HFFc6 (cell line): ENCODE measurements at regions not wholly inside any gene's neighbourhood (a gene's known extent, or its start where the extent isn't known, plus 50 kb on each side); places are given as distances from the start of the nearest gene placed in this dataset.

Source experiments
- DNase-seq: peaks from one replicate; pipeline ENCODE4 v3.0.0-alpha.2; 2018
- H3K27ac Mint-ChIP-seq: 2 replicates; pipeline ENCODE4 v1.8.0; 2020; ENCODE audit warnings: mild to moderate bottlenecking, mixed read lengths
- H3K27me3 Mint-ChIP-seq: 2 replicates; pipeline ENCODE4 v1.8.0; 2021; ENCODE audit warnings: mild to moderate bottlenecking, moderate library complexity, mixed read lengths; ENCODE audit not compliant: insufficient read depth
- H3K36me3 Mint-ChIP-seq: 2 replicates; pipeline ENCODE4 v1.8.0; 2021; ENCODE audit warnings: low read depth, mixed read lengths
- H3K4me1 Mint-ChIP-seq: 2 replicates; pipeline ENCODE4 v1.8.0; 2020; ENCODE audit warnings: low read depth, mixed read lengths
- H3K4me3 Mint-ChIP-seq: 2 replicates; pipeline ENCODE4 v1.8.0; 2020; ENCODE audit warnings: mild to moderate bottlenecking, moderate library complexity, mixed read lengths
- H3K9me3 Mint-ChIP-seq: 2 replicates; pipeline ENCODE4 v1.8.0; 2020; ENCODE audit warnings: mild to moderate bottlenecking, mixed read lengths
- TF ChIP-seq, protein P1 (sequence below): fragments of 200-600 bp; sonication (generic); IDR thresholded peaks from 2 replicates; pipeline ENCODE4 v1.5.0; 2021; ENCODE audit warnings: antibody characterized with exemption, mild to moderate bottlenecking

- Mint-ChIP-seq H3K27me3 (peaks cover 1% of the 10 kb centered on the region), H3K4me3 (no peak overlapping the region), H3K4me1 (no peaks in the 10 kb centered on the region), H3K27ac (no peak overlapping the region), H3K9me3 (no peaks in the 10 kb centered on the region), H3K36me3 (no peaks in the 10 kb centered on the region)
- TF ChIP-seq, protein P1, sequence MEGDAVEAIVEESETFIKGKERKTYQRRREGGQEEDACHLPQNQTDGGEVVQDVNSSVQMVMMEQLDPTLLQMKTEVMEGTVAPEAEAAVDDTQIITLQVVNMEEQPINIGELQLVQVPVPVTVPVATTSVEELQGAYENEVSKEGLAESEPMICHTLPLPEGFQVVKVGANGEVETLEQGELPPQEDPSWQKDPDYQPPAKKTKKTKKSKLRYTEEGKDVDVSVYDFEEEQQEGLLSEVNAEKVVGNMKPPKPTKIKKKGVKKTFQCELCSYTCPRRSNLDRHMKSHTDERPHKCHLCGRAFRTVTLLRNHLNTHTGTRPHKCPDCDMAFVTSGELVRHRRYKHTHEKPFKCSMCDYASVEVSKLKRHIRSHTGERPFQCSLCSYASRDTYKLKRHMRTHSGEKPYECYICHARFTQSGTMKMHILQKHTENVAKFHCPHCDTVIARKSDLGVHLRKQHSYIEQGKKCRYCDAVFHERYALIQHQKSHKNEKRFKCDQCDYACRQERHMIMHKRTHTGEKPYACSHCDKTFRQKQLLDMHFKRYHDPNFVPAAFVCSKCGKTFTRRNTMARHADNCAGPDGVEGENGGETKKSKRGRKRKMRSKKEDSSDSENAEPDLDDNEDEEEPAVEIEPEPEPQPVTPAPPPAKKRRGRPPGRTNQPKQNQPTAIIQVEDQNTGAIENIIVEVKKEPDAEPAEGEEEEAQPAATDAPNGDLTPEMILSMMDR, result no peak
- no peak for DNase-seq
Measured at GRCh38 chr3:151955356-151955755, 81.9 kb downstream of the SUCNR1 start.

DNA sequence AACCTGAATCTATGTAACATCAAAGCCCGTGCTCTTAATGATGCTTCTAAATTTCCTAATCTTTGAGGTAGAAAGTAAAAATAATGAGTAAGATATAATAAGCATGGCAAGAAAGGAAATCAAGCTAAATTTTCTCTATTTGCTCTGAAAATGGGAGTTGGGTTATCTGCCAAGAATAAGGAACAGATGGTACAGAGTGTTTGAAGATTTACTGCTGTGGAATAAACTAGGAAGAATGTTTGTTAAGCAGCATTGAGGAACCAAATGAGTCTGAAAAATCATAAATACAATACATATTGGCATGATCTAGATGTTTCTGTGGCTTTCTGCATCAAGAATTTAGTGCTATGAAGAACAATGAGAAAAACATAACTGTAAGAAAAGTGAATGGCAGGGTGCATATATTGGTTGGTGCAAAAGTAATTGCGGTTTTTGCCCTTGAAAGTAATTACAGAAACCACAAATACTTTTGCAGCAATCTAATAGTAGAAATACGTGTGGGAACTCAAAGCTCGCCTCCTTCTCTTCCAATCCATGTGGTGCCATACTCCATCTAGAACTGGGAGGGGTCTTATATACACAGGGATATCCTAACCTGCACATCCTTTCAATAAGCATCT is 87.6 kb downstream of the SUCNR1 start:
- TF ChIP-seq, protein P1, result no peak
- no peak for DNase-seq
- Mint-ChIP-seq H3K36me3 (no peaks in the 10 kb centered on the region; the same call in 1 of the 2 replicates), H3K27ac (no peak overlapping the region), H3K27me3 (no peaks in the 10 kb centered on the region), H3K9me3 (no peaks in the 10 kb centered on the region; the same call in 1 of the 2 replicates), H3K4me1 (peaks cover 20% of the 10 kb centered on the region), H3K4me3 (no peak overlapping the region)

GRCh38 chr3:151962352-151962751 is 88.9 kb downstream of the SUCNR1 start:
- no peaks in the 10 kb centered on the region; the same call in 1 of the 2 replicates for H3K9me3 Mint-ChIP-seq
- H3K4me3 Mint-ChIP-seq, result no peak overlapping the region
- no peak for DNase-seq
- TF ChIP-seq, protein P1, result no peak
- peaks cover 20% of the 10 kb centered on the region for H3K4me1 Mint-ChIP-seq
- H3K27ac Mint-ChIP-seq, result no peak overlapping the region
- no peaks in the 10 kb centered on the region for H3K27me3 Mint-ChIP-seq
- H3K36me3 Mint-ChIP-seq, result peaks cover 2% of the 10 kb centered on the region

- no peak for DNase-seq
- H3K9me3 Mint-ChIP-seq, result no peaks in the 10 kb centered on the region; the same call in 1 of the 2 replicates
- H3K4me1 Mint-ChIP-seq, result peaks cover 20% of the 10 kb centered on the region
- H3K27ac Mint-ChIP-seq, result no peak overlapping the region
- TF ChIP-seq, protein P1, result no peak
- no peak overlapping the region for H3K4me3 Mint-ChIP-seq
- H3K27me3 Mint-ChIP-seq, result no peaks in the 10 kb centered on the region
- H3K36me3 Mint-ChIP-seq, result peaks cover 8% of the 10 kb centered on the region
Measured at GRCh38 chr3:151962912-151963311, 89.5 kb downstream of the SUCNR1 start.

- no peak overlapping the region for H3K27ac Mint-ChIP-seq
- peaks cover 20% of the 10 kb centered on the region for H3K4me1 Mint-ChIP-seq
- DNase-seq, result no peak
- TF ChIP-seq, protein P1, result no peak
- no peaks in the 10 kb centered on the region for H3K27me3 Mint-ChIP-seq
- no peak overlapping the region for H3K4me3 Mint-ChIP-seq
- no peaks in the 10 kb centered on the region; the same call in 1 of the 2 replicates for H3K9me3 Mint-ChIP-seq
- peaks cover 8% of the 10 kb centered on the region for H3K36me3 Mint-ChIP-seq
Measured at GRCh38 chr3:151964743-151965142, 91.3 kb downstream of the SUCNR1 start.
